AG10803 (cell line): ENCODE measurements at regions not wholly inside any gene's neighbourhood (a gene's known extent, or its start where the extent isn't known, plus 50 kb on each side); places are given as distances from the start of the nearest gene placed in this dataset.
"Not testable (repeated sequence)": the region's sequence is repeated elsewhere in the genome, so short reads cannot be mapped to it uniquely, and the experiment has no call there.

Experiments
- DNase-seq: peaks from one replicate; pipeline ENCODE4 v3.0.0; 2010; ENCODE audit warnings: low read depth
- H3K4me3 ChIP-seq: 2 replicates; pipeline ENCODE4 v1.5.1; 2011; ENCODE audit warnings: mild to moderate bottlenecking, low read length, control low read depth
- TF ChIP-seq, protein P1 (sequence below): conservative IDR thresholded peaks from 2 replicates; pipeline ENCODE4 v1.5.1; 2011; ENCODE audit warnings: mild to moderate bottlenecking, low read length, control low read depth, inconsistent platforms

DNA sequence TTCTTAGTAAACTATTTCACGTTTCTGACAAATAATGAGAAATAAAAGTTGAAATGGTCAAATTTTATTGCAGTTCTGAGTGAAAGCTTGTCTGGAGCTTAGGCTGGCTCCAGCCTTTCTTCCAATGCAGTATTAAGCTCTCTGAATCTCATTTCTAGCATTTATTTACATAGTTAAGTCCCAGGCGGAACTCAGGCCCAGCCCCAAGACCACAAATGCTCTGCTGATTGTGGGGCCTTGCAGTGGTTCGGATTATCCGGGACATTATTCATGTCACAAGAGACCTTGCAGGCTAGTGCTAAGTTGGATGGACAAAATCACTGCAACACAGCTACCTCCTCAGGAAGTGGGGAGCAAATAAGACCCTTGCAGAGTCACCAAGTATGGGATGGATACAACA, 2009.3 kb upstream of the CELF4 start:
- TF ChIP-seq, protein P1, sequence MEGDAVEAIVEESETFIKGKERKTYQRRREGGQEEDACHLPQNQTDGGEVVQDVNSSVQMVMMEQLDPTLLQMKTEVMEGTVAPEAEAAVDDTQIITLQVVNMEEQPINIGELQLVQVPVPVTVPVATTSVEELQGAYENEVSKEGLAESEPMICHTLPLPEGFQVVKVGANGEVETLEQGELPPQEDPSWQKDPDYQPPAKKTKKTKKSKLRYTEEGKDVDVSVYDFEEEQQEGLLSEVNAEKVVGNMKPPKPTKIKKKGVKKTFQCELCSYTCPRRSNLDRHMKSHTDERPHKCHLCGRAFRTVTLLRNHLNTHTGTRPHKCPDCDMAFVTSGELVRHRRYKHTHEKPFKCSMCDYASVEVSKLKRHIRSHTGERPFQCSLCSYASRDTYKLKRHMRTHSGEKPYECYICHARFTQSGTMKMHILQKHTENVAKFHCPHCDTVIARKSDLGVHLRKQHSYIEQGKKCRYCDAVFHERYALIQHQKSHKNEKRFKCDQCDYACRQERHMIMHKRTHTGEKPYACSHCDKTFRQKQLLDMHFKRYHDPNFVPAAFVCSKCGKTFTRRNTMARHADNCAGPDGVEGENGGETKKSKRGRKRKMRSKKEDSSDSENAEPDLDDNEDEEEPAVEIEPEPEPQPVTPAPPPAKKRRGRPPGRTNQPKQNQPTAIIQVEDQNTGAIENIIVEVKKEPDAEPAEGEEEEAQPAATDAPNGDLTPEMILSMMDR, result no peak
- H3K4me3 ChIP-seq, result no peak overlapping the region
- DNase-seq, result no peak

DNA sequence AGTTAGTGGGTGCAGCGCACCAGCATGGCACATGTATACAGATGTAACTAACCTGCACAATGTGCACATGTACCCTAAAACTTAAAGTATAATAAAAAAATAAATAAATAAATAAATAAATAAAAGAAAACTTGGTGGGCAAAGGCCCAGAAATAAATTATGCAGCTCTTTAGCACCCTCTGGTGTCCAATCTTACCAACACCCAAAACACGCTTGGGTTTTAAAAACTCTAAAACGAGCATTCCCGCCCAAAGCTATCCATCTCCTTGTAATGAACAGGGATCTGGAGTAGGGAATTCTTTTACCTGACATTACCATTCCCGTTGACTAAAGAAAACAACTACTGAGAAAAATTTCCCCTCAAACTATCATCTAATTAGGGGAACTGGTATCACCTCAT, 2005.9 kb upstream of the CELF4 start:
- peak; percentile 5 for DNase-seq
- TF ChIP-seq, protein P1, result peak; percentile 46
- no peak overlapping the region for H3K4me3 ChIP-seq

- not testable (repeated sequence) for DNase-seq, H3K4me3 ChIP-seq
Measured at GRCh38 chr18:39565551-39566230, 2000.1 kb upstream of the CELF4 start.

DNA sequence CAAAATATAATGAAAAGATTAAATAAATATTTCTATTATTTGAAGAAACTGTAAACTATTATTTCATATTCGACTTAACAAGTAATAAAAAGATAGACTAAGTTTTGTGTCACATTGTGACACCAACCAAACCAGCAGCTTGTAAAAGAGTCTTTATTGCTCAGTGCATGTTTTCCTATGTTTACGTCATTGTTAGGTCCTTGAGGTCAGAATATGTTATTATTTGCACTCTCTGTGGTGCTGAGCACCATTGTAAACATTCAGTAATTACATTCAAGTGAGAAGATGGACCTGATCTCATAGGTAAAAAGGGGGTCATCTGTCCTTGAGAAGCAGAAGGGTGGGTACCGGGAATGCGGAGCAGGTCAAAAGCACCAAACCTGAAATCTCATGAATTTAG, 1999.1 kb upstream of the CELF4 start:
- no peak for DNase-seq
- TF ChIP-seq, protein P1, result no peak
- H3K4me3 ChIP-seq, result no peak overlapping the region

- TF ChIP-seq, protein P1, result no peak
- peak; percentile 56 for DNase-seq
- no peak overlapping the region for H3K4me3 ChIP-seq
Measured at GRCh38 chr18:39561126-39561525, 1995.5 kb upstream of the CELF4 start.

DNA sequence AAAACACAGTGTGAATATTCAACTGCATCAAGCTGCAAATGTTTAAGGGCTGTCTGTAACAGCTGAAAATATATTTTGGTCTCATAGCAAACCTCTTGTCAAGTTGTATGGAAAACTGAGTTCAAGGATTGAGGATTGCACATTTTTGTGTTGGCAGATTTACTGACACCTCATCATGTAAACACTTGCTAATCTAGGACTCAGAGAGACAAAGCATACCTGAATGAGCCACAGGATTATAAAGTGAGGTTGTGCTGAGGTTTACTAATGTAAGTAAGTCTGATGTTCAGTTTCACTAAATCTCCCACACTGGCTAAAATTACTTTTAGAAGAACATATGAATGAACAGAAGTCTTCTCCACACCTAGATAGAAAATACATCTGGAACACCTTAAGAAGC, 1993.1 kb upstream of the CELF4 start:
- DNase-seq, result peak; percentile 1
- TF ChIP-seq, protein P1, result no peak
- H3K4me3 ChIP-seq, result no peak overlapping the region

GRCh38 chr18:39555496-39555895, 1989.9 kb upstream of the CELF4 start:
- peak; percentile 37 for DNase-seq

More at GRCh38 chr18:39555496-39555895, 1989.9 kb upstream of the CELF4 start:
- H3K4me3 ChIP-seq, result no peak overlapping the region
- TF ChIP-seq, protein P1, result no peak
